ENCODE measurements at regions not wholly inside any gene's neighbourhood (a gene's known extent, or its start where the extent isn't known, plus 50 kb on each side); places are given as distances from the start of the nearest gene placed in this dataset.

GRCh38 chr20:7085467-7085866 lies 318.0 kb downstream of the BMP2 start:
- Histone ChIP-seq H3K36me3 (no peaks in the 10 kb centered on the region), H3K27me3 (no peaks in the 10 kb centered on the region), H3K4me3 (no peak overlapping the region), H3K27ac (no peak overlapping the region), H3K9me3 (no peaks in the 10 kb centered on the region), H3K4me1 (no peaks in the 10 kb centered on the region)
- ATAC-seq (no peak), DNase-seq (no peak)
- TF ChIP-seq CTCF (IDR thresholded peaks at IDR 0.05 in 4 of 5, conservative IDR thresholded peaks at IDR 0.05 in 1 of 5) (no peak), POLR2A (IDR thresholded peaks at IDR 0.05) (no peak)
- in situ Hi-C loops (cut with MboI; ENCODE audit: low sequenced_read_pairs in 4 of 4), result no loop called here
- intact Hi-C loops (cut with DNase I; ENCODE audit: low total_unique reads), result no loop called here

- H3K4me3 ChIP-seq, result no peak overlapping the region
- no peak for DNase-seq
- H3K27ac ChIP-seq, result no peak overlapping the region
- TF ChIP-seq POLR2A (IDR thresholded peaks at IDR 0.05) (no peak), CTCF (IDR thresholded peaks at IDR 0.05 in 4 of 5, conservative IDR thresholded peaks at IDR 0.05 in 1 of 5) (no peak)
- no peaks in the 10 kb centered on the region for H3K4me1 ChIP-seq
- no peaks in the 10 kb centered on the region for H3K9me3 ChIP-seq
- no peaks in the 10 kb centered on the region for H3K36me3 ChIP-seq
- ATAC-seq, result no peak
- intact Hi-C loops (cut with DNase I; ENCODE audit: low total_unique reads) (no loop called here), in situ Hi-C loops (cut with MboI; ENCODE audit: low sequenced_read_pairs in 4 of 4) (no loop called here)
- H3K27me3 ChIP-seq, result no peaks in the 10 kb centered on the region
Observed at GRCh38 chr20:7087803-7088202, 320.3 kb downstream of the BMP2 start.

- Histone ChIP-seq H3K4me1 (no peaks in the 10 kb centered on the region), H3K27me3 (no peaks in the 10 kb centered on the region), H3K4me3 (no peak overlapping the region), H3K9me3 (no peaks in the 10 kb centered on the region), H3K36me3 (no peaks in the 10 kb centered on the region), H3K27ac (no peak overlapping the region)
- in situ Hi-C loops (cut with MboI; ENCODE audit: low sequenced_read_pairs in 4 of 4), result no loop called here
- intact Hi-C loops (cut with DNase I; ENCODE audit: low total_unique reads), result no loop called here
- TF ChIP-seq POLR2A (IDR thresholded peaks at IDR 0.05) (no peak), CTCF (IDR thresholded peaks at IDR 0.05 in 4 of 5, conservative IDR thresholded peaks at IDR 0.05 in 1 of 5) (no peak)
- ATAC-seq, result no peak
- DNase-seq, result no peak
Observed at GRCh38 chr20:7090001-7090400, 322.5 kb downstream of the BMP2 start.

- DNase-seq (no peak), ATAC-seq (no peak)
- H3K36me3 ChIP-seq, result no peaks in the 10 kb centered on the region
- in situ Hi-C loops (cut with MboI; ENCODE audit: low sequenced_read_pairs in 4 of 4), result no loop called here
- H3K27me3 ChIP-seq, result no peaks in the 10 kb centered on the region
- H3K4me3 ChIP-seq, result no peak overlapping the region
- no peaks in the 10 kb centered on the region for H3K9me3 ChIP-seq
- no peak for TF ChIP-seq CTCF (IDR thresholded peaks at IDR 0.05 in 4 of 5, conservative IDR thresholded peaks at IDR 0.05 in 1 of 5)
- TF ChIP-seq POLR2A (IDR thresholded peaks at IDR 0.05), result no peak
- intact Hi-C loops (cut with DNase I; ENCODE audit: low total_unique reads), result no loop called here
- H3K4me1 ChIP-seq, result no peaks in the 10 kb centered on the region
- H3K27ac ChIP-seq, result no peak overlapping the region
Observed at GRCh38 chr20:7090811-7091210, 323.3 kb downstream of the BMP2 start.

GRCh38 chr20:7091655-7092054 lies 324.2 kb downstream of the BMP2 start:
- H3K27me3 ChIP-seq, result no peaks in the 10 kb centered on the region
- intact Hi-C loops (cut with DNase I; ENCODE audit: low total_unique reads) (no loop called here), in situ Hi-C loops (cut with MboI; ENCODE audit: low sequenced_read_pairs in 4 of 4) (no loop called here)
- no peaks in the 10 kb centered on the region for H3K9me3 ChIP-seq
- no peak for DNase-seq
- H3K4me3 ChIP-seq, result no peak overlapping the region
- no peak overlapping the region for H3K27ac ChIP-seq
- no peaks in the 10 kb centered on the region for H3K4me1 ChIP-seq
- no peak for ATAC-seq
- H3K36me3 ChIP-seq, result no peaks in the 10 kb centered on the region
- TF ChIP-seq POLR2A (IDR thresholded peaks at IDR 0.05) (no peak), CTCF (IDR thresholded peaks at IDR 0.05 in 4 of 5, conservative IDR thresholded peaks at IDR 0.05 in 1 of 5) (no peak)
